Stomach (tissue), 4 donors: ENCODE measurements at regions not wholly inside any gene's neighbourhood (a gene's known extent, or its start where the extent isn't known, plus 50 kb on each side); places are given as distances from the start of the nearest gene placed in this dataset.

Source experiments
- EP300 ChIP-seq: sonication (generic); formaldehyde crosslinking; IDR thresholded peaks from one replicate; pipeline ENCODE4 v1.6.1; 2017; ENCODE audit warnings: antibody characterized with exemption
- POLR2A ChIP-seq, 4 donors: fragments of 450-650 bp; IDR thresholded peaks; one replicate each; pipeline ENCODE4 v1.6.1; 2016; ENCODE audit warnings: antibody characterized with exemption in 4 of 4, control low read depth in 2 of 4, mild to moderate bottlenecking in 1 of 4, moderate library complexity in 1 of 4
- POLR2AphosphoS5 ChIP-seq, 3 donors: sonication (generic); formaldehyde crosslinking; IDR thresholded peaks; one replicate each; pipeline ENCODE4 v1.6.1; 2016; ENCODE audit warnings: antibody characterized with exemption in 3 of 3
- TF ChIP-seq, protein P1 (sequence below), 7 experiments: fragments of 450-650 bp in 4 of 7; fragments of 200-600 bp in 3 of 7; sonication (generic) in 3 of 7; IDR thresholded peaks; one replicate each; pipeline ENCODE4 v1.5.1; 2016 to 2019; ENCODE audit warnings: antibody characterized with exemption in 7 of 7, control low read depth in 2 of 7, mild to moderate bottlenecking in 1 of 7

DNA sequence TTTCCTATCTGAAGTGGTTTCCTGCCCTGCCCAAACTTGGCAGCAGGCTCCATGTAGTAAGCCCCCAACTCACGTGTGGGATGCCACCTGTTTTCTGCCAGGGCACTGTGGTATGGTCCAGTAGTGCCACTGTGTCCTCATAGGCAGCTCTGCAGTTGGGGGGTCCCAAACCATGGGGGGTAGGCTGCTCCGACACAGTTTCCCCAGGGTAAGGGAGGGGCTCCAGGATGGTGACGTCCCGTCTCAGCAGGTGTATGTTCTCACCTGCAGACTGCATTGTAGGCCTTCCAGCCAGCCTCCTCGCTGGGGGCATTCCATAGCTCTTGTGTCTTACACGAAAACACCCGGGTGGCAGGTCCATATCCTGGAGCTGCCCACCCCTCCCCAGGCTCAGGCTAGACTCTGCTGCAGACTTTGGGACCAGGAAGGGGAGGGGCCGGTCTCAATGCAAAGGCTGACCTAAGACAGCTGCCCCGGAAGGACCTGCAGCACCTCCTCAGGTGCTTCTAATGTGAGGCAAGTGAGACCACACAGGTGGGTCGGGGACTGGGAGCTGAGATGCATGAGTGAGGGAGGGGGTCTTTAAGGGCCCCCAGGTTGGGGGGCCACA, 330.5 kb upstream of the IRX4 start:
- TF ChIP-seq, protein P1, sequence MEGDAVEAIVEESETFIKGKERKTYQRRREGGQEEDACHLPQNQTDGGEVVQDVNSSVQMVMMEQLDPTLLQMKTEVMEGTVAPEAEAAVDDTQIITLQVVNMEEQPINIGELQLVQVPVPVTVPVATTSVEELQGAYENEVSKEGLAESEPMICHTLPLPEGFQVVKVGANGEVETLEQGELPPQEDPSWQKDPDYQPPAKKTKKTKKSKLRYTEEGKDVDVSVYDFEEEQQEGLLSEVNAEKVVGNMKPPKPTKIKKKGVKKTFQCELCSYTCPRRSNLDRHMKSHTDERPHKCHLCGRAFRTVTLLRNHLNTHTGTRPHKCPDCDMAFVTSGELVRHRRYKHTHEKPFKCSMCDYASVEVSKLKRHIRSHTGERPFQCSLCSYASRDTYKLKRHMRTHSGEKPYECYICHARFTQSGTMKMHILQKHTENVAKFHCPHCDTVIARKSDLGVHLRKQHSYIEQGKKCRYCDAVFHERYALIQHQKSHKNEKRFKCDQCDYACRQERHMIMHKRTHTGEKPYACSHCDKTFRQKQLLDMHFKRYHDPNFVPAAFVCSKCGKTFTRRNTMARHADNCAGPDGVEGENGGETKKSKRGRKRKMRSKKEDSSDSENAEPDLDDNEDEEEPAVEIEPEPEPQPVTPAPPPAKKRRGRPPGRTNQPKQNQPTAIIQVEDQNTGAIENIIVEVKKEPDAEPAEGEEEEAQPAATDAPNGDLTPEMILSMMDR (IDR thresholded peaks at IDR 0.05): no peak
- no peak for TF ChIP-seq POLR2A (IDR thresholded peaks at IDR 0.05)
- no peak for TF ChIP-seq POLR2AphosphoS5 (IDR thresholded peaks at IDR 0.05)
- TF ChIP-seq EP300: no peak
